ENCODE measurements at regions not wholly inside any gene's neighbourhood (a gene's known extent, or its start where the extent isn't known, plus 50 kb on each side); places are given as distances from the start of the nearest gene placed in this dataset.

DNA sequence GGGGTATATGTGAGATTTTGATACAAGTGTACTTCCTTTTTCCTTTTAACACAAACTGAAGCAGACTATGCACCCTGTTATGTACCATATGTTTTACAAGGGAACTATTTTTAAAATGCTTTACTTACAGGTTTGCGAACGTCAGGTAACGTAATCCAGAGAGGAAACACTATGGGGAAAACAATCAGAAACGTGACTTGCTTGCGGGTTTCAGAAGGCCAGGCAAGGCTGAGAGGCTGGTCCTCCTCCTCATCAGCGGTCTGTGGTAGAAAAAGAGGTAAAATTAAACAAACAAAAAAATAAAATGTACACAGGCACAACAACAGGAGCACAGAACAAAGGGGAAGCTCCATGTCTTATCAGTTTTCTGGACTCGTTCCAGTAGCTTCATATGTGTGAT lies 141.2 kb downstream of the ACER2 start:
- H3K9ac ChIP-seq (ENCODE audit: low read length), result no peak overlapping the region
- H2AFZ ChIP-seq (ENCODE audit: low read length), result no peak overlapping the region
- no peaks in the 10 kb centered on the region for H3K36me3 ChIP-seq (replicated peaks; ENCODE audit: insufficient read depth, low read length)
- peak; percentile 54 for DNase-seq
- TF ChIP-seq EZH2 (optimal IDR thresholded peaks at IDR 0.05; ENCODE audit: low read depth, low read length) (no peak), EZH2phosphoT487 (IDR thresholded peaks at IDR 0.05; ENCODE audit: low read length) (no peak)
- TF ChIP-seq, protein P1, sequence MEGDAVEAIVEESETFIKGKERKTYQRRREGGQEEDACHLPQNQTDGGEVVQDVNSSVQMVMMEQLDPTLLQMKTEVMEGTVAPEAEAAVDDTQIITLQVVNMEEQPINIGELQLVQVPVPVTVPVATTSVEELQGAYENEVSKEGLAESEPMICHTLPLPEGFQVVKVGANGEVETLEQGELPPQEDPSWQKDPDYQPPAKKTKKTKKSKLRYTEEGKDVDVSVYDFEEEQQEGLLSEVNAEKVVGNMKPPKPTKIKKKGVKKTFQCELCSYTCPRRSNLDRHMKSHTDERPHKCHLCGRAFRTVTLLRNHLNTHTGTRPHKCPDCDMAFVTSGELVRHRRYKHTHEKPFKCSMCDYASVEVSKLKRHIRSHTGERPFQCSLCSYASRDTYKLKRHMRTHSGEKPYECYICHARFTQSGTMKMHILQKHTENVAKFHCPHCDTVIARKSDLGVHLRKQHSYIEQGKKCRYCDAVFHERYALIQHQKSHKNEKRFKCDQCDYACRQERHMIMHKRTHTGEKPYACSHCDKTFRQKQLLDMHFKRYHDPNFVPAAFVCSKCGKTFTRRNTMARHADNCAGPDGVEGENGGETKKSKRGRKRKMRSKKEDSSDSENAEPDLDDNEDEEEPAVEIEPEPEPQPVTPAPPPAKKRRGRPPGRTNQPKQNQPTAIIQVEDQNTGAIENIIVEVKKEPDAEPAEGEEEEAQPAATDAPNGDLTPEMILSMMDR (IDR thresholded peaks at IDR 0.05; ENCODE audit: low read length), result no peak
- H3K9me2 ChIP-seq (replicated peaks; ENCODE audit: insufficient read depth, low read length), result no peaks in the 10 kb centered on the region
- peaks cover 10% of the 10 kb centered on the region for H3F3A ChIP-seq (ENCODE audit: insufficient read depth, low read length)
- peak overlapping the region; percentile 74; the same call in 1 of the 2 replicates for H3K4me2 ChIP-seq (ENCODE audit: low read depth, low read length)
- H4K20me1 ChIP-seq (ENCODE audit: insufficient read depth, low read length), result no peaks in the 10 kb centered on the region
- peaks cover 10% of the 10 kb centered on the region for H3K4me1 ChIP-seq (ENCODE audit: low read length)
- peak overlapping the region; percentile 34; the same call in 1 of the 2 replicates for H3K27ac ChIP-seq (ENCODE audit: low read length)
- no peaks in the 10 kb centered on the region for H3K79me2 ChIP-seq (ENCODE audit: low read length)
- H3K4me3 ChIP-seq (ENCODE audit: low read length), result no peak overlapping the region
- no peaks in the 10 kb centered on the region for H3K9me3 ChIP-seq (replicated peaks; ENCODE audit: insufficient read depth, low read length)
- H3K27me3 ChIP-seq (replicated peaks; ENCODE audit: insufficient read depth, low read length), result no peaks in the 10 kb centered on the region

DNA sequence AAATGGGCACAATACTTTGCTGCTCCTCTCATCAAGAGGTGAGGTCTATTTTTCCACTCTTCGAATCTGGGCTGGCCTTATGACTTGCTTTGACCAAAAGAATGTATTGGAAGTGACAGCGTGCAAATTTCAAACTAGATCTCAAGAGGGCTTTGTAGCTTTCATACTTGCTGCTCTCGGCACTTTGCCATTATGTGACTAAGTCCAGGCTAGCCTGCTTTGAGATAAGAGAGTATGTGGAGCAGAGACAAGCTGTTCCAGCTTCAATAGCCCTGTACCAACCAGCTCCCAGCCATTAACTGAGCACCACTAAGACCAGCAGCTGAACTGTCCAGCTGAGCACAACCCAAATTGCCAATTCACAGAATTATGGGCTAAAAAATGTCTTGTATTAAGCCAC lies 124.6 kb downstream of the ACER2 start:
- Histone ChIP-seq H4K20me1 (ENCODE audit: insufficient read depth, low read length) (no peaks in the 10 kb centered on the region), H3K4me1 (ENCODE audit: low read length) (no peaks in the 10 kb centered on the region), H3K9me3 (replicated peaks; ENCODE audit: insufficient read depth, low read length) (no peaks in the 10 kb centered on the region), H3K79me2 (ENCODE audit: low read length) (no peaks in the 10 kb centered on the region), H3K4me2 (ENCODE audit: low read depth, low read length) (no peak overlapping the region), H3K9ac (ENCODE audit: low read length) (no peak overlapping the region), H2AFZ (ENCODE audit: low read length) (no peak overlapping the region), H3K27me3 (replicated peaks; ENCODE audit: insufficient read depth, low read length) (no peaks in the 10 kb centered on the region), H3K9me2 (replicated peaks; ENCODE audit: insufficient read depth, low read length) (no peaks in the 10 kb centered on the region), H3K27ac (ENCODE audit: low read length) (no peak overlapping the region), H3F3A (ENCODE audit: insufficient read depth, low read length) (no peaks in the 10 kb centered on the region), H3K4me3 (ENCODE audit: low read length) (no peak overlapping the region), H3K36me3 (replicated peaks; ENCODE audit: insufficient read depth, low read length) (no peaks in the 10 kb centered on the region)
- DNase-seq, result no peak
- TF ChIP-seq, protein P1 (IDR thresholded peaks at IDR 0.05; ENCODE audit: low read length), result no peak
- TF ChIP-seq EZH2phosphoT487 (IDR thresholded peaks at IDR 0.05; ENCODE audit: low read length) (no peak), EZH2 (optimal IDR thresholded peaks at IDR 0.05; ENCODE audit: low read depth, low read length) (no peak)

DNA sequence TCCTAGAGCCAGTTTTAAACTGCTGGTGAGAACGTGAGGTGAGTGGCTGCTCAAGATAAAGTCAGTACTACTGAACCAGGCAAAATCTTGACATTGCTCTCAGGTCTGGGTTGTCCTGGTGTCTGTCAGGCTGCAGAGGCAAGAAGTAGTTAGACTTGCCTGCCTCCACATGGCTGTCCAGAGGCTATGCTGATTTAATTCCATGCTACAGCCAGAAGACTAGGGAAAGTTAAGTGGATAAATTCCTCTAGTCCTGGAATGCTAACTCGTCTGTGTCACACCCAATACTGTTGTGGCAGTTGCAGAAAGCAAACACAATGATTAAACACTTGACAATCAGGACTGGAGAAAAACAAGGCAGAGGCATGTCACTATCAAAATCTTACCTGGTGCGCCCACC lies 118.9 kb downstream of the ACER2 start:
- H3K9me2 ChIP-seq (replicated peaks; ENCODE audit: insufficient read depth, low read length), result no peaks in the 10 kb centered on the region
- no peak overlapping the region for H3K4me3 ChIP-seq (ENCODE audit: low read length)
- no peaks in the 10 kb centered on the region for H4K20me1 ChIP-seq (ENCODE audit: insufficient read depth, low read length)
- H2AFZ ChIP-seq (ENCODE audit: low read length), result no peak overlapping the region
- TF ChIP-seq EZH2 (optimal IDR thresholded peaks at IDR 0.05; ENCODE audit: low read depth, low read length) (no peak), EZH2phosphoT487 (IDR thresholded peaks at IDR 0.05; ENCODE audit: low read length) (no peak)
- TF ChIP-seq, protein P1 (IDR thresholded peaks at IDR 0.05; ENCODE audit: low read length), result no peak
- no peaks in the 10 kb centered on the region for H3K36me3 ChIP-seq (replicated peaks; ENCODE audit: insufficient read depth, low read length)
- H3F3A ChIP-seq (ENCODE audit: insufficient read depth, low read length), result no peaks in the 10 kb centered on the region
- H3K27me3 ChIP-seq (replicated peaks; ENCODE audit: insufficient read depth, low read length), result no peaks in the 10 kb centered on the region
- H3K4me2 ChIP-seq (ENCODE audit: low read depth, low read length), result no peak overlapping the region
- H3K27ac ChIP-seq (ENCODE audit: low read length), result no peak overlapping the region
- H3K79me2 ChIP-seq (ENCODE audit: low read length), result no peaks in the 10 kb centered on the region
- H3K9ac ChIP-seq (ENCODE audit: low read length), result no peak overlapping the region
- H3K4me1 ChIP-seq (ENCODE audit: low read length), result no peaks in the 10 kb centered on the region
- no peaks in the 10 kb centered on the region for H3K9me3 ChIP-seq (replicated peaks; ENCODE audit: insufficient read depth, low read length)
- DNase-seq, result no peak

Measured in MM.1S (cell line).